ENCODE measurements at regions not wholly inside any gene's neighbourhood (a gene's known extent, or its start where the extent isn't known, plus 50 kb on each side); places are given as distances from the start of the nearest gene placed in this dataset.

GRCh38 chr6:105941621-105942412, 144.3 kb upstream of the PRDM1 start:
- H3F3A ChIP-seq (ENCODE audit: control insufficient read depth, insufficient read depth) = no peaks in the 10 kb centered on the region
- TF ChIP-seq EZH2phosphoT487 (IDR thresholded peaks at IDR 0.05; ENCODE audit: borderline replicate concordance, low read length) (no peak), CTCF (IDR thresholded peaks at IDR 0.05; ENCODE audit: low read depth, low read length, poor library complexity, severe bottlenecking) (no peak)
- H3K27ac ChIP-seq (ENCODE audit: low read depth, low read length) = no peak overlapping the region
- H3K9me3 ChIP-seq (ENCODE audit: control insufficient read depth, insufficient read depth, low read length) = no peaks in the 10 kb centered on the region
- H3K27me3 ChIP-seq (ENCODE audit: control insufficient read depth, low read length) = peaks cover 13% of the 10 kb centered on the region
- H3K4me2 ChIP-seq (ENCODE audit: low read length) = no peak overlapping the region
- H4K20me1 ChIP-seq (ENCODE audit: control insufficient read depth, insufficient read depth, low read depth, low read length) = no peaks in the 10 kb centered on the region
- H3K9me2 ChIP-seq (replicated peaks; ENCODE audit: control insufficient read depth, low read length) = no peaks in the 10 kb centered on the region
- no peak overlapping the region for H3K4me3 ChIP-seq (ENCODE audit: low read length)
- H3K36me3 ChIP-seq (ENCODE audit: control insufficient read depth, low read length) = no peaks in the 10 kb centered on the region
- H3K79me2 ChIP-seq (ENCODE audit: control insufficient read depth, low read length) = no peaks in the 10 kb centered on the region
- no peaks in the 10 kb centered on the region for H3K4me1 ChIP-seq (ENCODE audit: control insufficient read depth, low read length)

- no peaks in the 10 kb centered on the region for H3K36me3 ChIP-seq (ENCODE audit: control insufficient read depth, low read length)
- no peak overlapping the region for H3K27ac ChIP-seq (ENCODE audit: low read depth, low read length)
- H4K20me1 ChIP-seq (ENCODE audit: control insufficient read depth, insufficient read depth, low read depth, low read length) = no peaks in the 10 kb centered on the region
- no peak overlapping the region for H3K4me3 ChIP-seq (ENCODE audit: low read length)
- H3K9me2 ChIP-seq (replicated peaks; ENCODE audit: control insufficient read depth, low read length) = no peaks in the 10 kb centered on the region
- no peak overlapping the region for H3K4me2 ChIP-seq (ENCODE audit: low read length)
- no peaks in the 10 kb centered on the region for H3F3A ChIP-seq (ENCODE audit: control insufficient read depth, insufficient read depth)
- TF ChIP-seq EZH2phosphoT487 (IDR thresholded peaks at IDR 0.05; ENCODE audit: borderline replicate concordance, low read length) = no peak
- TF ChIP-seq CTCF (IDR thresholded peaks at IDR 0.05; ENCODE audit: low read depth, low read length, poor library complexity, severe bottlenecking) = no peak
- no peaks in the 10 kb centered on the region for H3K4me1 ChIP-seq (ENCODE audit: control insufficient read depth, low read length)
- peaks cover 13% of the 10 kb centered on the region for H3K27me3 ChIP-seq (ENCODE audit: control insufficient read depth, low read length)
- no peaks in the 10 kb centered on the region for H3K79me2 ChIP-seq (ENCODE audit: control insufficient read depth, low read length)
- H3K9me3 ChIP-seq (ENCODE audit: control insufficient read depth, insufficient read depth, low read length) = no peaks in the 10 kb centered on the region
Measured at GRCh38 chr6:105940990-105941389, 145.1 kb upstream of the PRDM1 start.

DNA sequence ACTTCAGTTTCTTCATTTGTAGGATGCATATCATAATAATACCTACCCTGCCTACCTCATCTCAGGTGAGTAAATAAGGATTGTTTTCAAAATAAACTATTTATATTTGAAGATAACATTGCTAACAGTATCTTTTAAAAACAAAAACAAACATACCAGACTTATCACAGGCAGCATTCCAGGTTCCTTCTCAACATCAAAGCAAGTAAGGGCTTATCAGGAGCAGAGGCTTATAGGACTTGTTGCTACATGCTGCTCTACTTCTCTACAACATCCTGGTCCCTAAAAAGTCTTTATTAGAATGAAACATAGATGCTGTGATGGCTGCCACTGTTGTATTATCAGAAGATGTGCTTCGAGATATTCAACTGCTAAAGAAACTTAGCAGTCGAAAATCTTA, 149.2 kb upstream of the PRDM1 start:
- no peaks in the 10 kb centered on the region for H3K9me3 ChIP-seq (ENCODE audit: control insufficient read depth, insufficient read depth, low read length)
- no peaks in the 10 kb centered on the region for H3K79me2 ChIP-seq (ENCODE audit: control insufficient read depth, low read length)
- H3K4me2 ChIP-seq (ENCODE audit: low read length) = no peak overlapping the region
- TF ChIP-seq EZH2phosphoT487 (IDR thresholded peaks at IDR 0.05; ENCODE audit: borderline replicate concordance, low read length) (no peak), CTCF (IDR thresholded peaks at IDR 0.05; ENCODE audit: low read depth, low read length, poor library complexity, severe bottlenecking) (no peak)
- no peak overlapping the region for H3K27ac ChIP-seq (ENCODE audit: low read depth, low read length)
- no peaks in the 10 kb centered on the region for H4K20me1 ChIP-seq (ENCODE audit: control insufficient read depth, insufficient read depth, low read depth, low read length)
- H3K4me3 ChIP-seq (ENCODE audit: low read length) = no peak overlapping the region
- no peaks in the 10 kb centered on the region for H3K36me3 ChIP-seq (ENCODE audit: control insufficient read depth, low read length)
- peaks cover 7% of the 10 kb centered on the region; the same call in 1 of the 2 replicates for H3K27me3 ChIP-seq (ENCODE audit: control insufficient read depth, low read length)
- no peaks in the 10 kb centered on the region for H3F3A ChIP-seq (ENCODE audit: control insufficient read depth, insufficient read depth)
- H3K9me2 ChIP-seq (replicated peaks; ENCODE audit: control insufficient read depth, low read length) = no peaks in the 10 kb centered on the region
- H3K4me1 ChIP-seq (ENCODE audit: control insufficient read depth, low read length) = no peaks in the 10 kb centered on the region

All from DOHH2 (cell line).